Suppressor macrophage treated with lipopolysaccharide for 1 hour (primary cell): ENCODE measurements at regions not wholly inside any gene's neighbourhood (a gene's known extent, or its start where the extent isn't known, plus 50 kb on each side); places are given as distances from the start of the nearest gene placed in this dataset.
"Not testable (repeated sequence)": the region's sequence is repeated elsewhere in the genome, so short reads cannot be mapped to it uniquely, and the experiment has no call there.

Experiments
- DNase-seq, 3 donors: peaks; one replicate each; pipeline ENCODE4 v3.0.0-alpha.2; 2020 to 2022

- DNase-seq: no peak
Measured at GRCh38 chr2:4883375-4883774, 808.8 kb upstream of the SOX11 start.

- DNase-seq: no peak
Measured at GRCh38 chr2:4884117-4884571, 808.0 kb upstream of the SOX11 start.

GRCh38 chr2:4891394-4891793 is 800.8 kb upstream of the SOX11 start:
- DNase-seq: no peak

- DNase-seq: no peak
Measured at GRCh38 chr2:4895371-4895770, 796.8 kb upstream of the SOX11 start.

- no peak for DNase-seq
Measured at GRCh38 chr2:4898706-4899105, 793.5 kb upstream of the SOX11 start.

- DNase-seq: no peak
Measured at GRCh38 chr2:4900242-4900641, 791.9 kb upstream of the SOX11 start.

GRCh38 chr2:4900861-4901770 is 791.1 kb upstream of the SOX11 start:
- no peak for DNase-seq

- DNase-seq: no peak
Measured at GRCh38 chr2:4903656-4904348, 788.4 kb upstream of the SOX11 start.

GRCh38 chr2:4908461-4908860 is 783.7 kb upstream of the SOX11 start:
- DNase-seq: no peak

- DNase-seq: no peak
Measured at GRCh38 chr2:4909346-4910009, 782.7 kb upstream of the SOX11 start.

- no peak for DNase-seq
Measured at GRCh38 chr2:4914036-4914435, 778.1 kb upstream of the SOX11 start.

- no peak for DNase-seq
Measured at GRCh38 chr2:4914551-4914950, 777.6 kb upstream of the SOX11 start.

- DNase-seq: no peak
Measured at GRCh38 chr2:4915357-4915756, 776.8 kb upstream of the SOX11 start.

- no peak for DNase-seq
Measured at GRCh38 chr2:4916094-4916493, 776.1 kb upstream of the SOX11 start.

- no peak for DNase-seq
Measured at GRCh38 chr2:4930704-4931103, 761.5 kb upstream of the SOX11 start.

GRCh38 chr2:4931721-4932365 is 760.3 kb upstream of the SOX11 start:
- DNase-seq: no peak

GRCh38 chr2:4935291-4935690 is 756.9 kb upstream of the SOX11 start:
- not testable (repeated sequence) for DNase-seq

- no peak for DNase-seq
Measured at GRCh38 chr2:4937550-4937949, 754.6 kb upstream of the SOX11 start.

- no peak for DNase-seq
Measured at GRCh38 chr2:4938206-4938605, 754.0 kb upstream of the SOX11 start.

GRCh38 chr2:4942441-4942840 is 749.7 kb upstream of the SOX11 start:
- DNase-seq: no peak

- DNase-seq: no peak
Measured at GRCh38 chr2:4947911-4948310, 744.3 kb upstream of the SOX11 start.

- no peak for DNase-seq
Measured at GRCh38 chr2:4951368-4951767, 740.8 kb upstream of the SOX11 start.

GRCh38 chr2:4959219-4959618 is 733.0 kb upstream of the SOX11 start:
- no peak for DNase-seq
